Spleen (tissue), 11 donors: ENCODE measurements at regions not wholly inside any gene's neighbourhood (a gene's known extent, or its start where the extent isn't known, plus 50 kb on each side); places are given as distances from the start of the nearest gene placed in this dataset.

Experiments
- DNase-seq: peaks from one replicate; pipeline ENCODE4 v3.0.0-alpha.2; 2020
- H3K27ac ChIP-seq, 8 donors: fragments of 200-600 bp; sonication (generic) in 7 of 8; 1 replicate in 4 of 8; 2 replicates in 4 of 8; pipeline versions ENCODE4 v1.5.0 to v1.8.0; 2016 to 2021; ENCODE audit warnings: inconsistent platforms in 4 of 8, mild to moderate bottlenecking in 4 of 8, moderate library complexity in 1 of 8
- H3K27me3 ChIP-seq, 7 donors: fragments of 200-600 bp; sonication (generic) in 6 of 7; replicated peaks in 1 of 7; 1 replicate in 4 of 7; 2 replicates in 3 of 7; pipeline versions ENCODE4 v1.5.0 to v1.8.0; 2016 to 2021; ENCODE audit warnings: inconsistent platforms in 3 of 7, mild to moderate bottlenecking in 1 of 7
- H3K36me3 ChIP-seq, 6 donors: fragments of 200-600 bp; sonication (generic) in 5 of 6; 1 replicate in 4 of 6; 2 replicates in 2 of 6; pipeline versions ENCODE4 v1.5.0 to v1.8.0; 2016 to 2021; ENCODE audit warnings: inconsistent platforms in 2 of 6
- H3K4me1 ChIP-seq, 6 donors: fragments of 200-600 bp; sonication (generic) in 5 of 6; 1 replicate in 3 of 6; 2 replicates in 3 of 6; pipeline versions ENCODE4 v1.5.0 to v1.8.0; 2016 to 2021; ENCODE audit warnings: inconsistent platforms in 3 of 6
- H3K4me3 ChIP-seq, 8 donors: fragments of 200-600 bp; sonication (generic) in 7 of 8; 1 replicate in 4 of 8; 2 replicates in 4 of 8; pipeline versions ENCODE4 v1.5.0 to v1.8.0; 2016 to 2021; ENCODE audit warnings: inconsistent platforms in 4 of 8, mild to moderate bottlenecking in 4 of 8, moderate library complexity in 2 of 8
- H3K9me3 ChIP-seq, 8 donors: fragments of 200-600 bp; sonication (generic) in 7 of 8; 1 replicate in 4 of 8; 2 replicates in 4 of 8; pipeline versions ENCODE4 v1.5.0 to v1.8.0; 2016 to 2021; ENCODE audit warnings: inconsistent platforms in 4 of 8
- CTCF ChIP-seq, 11 experiments: fragments of 200-600 bp in 7 of 11; fragments of 450-650 bp in 4 of 11; sonication (generic) in 4 of 11; IDR thresholded peaks in 8 of 11; conservative IDR thresholded peaks in 3 of 11; 1 replicate in 7 of 11; 2 replicates in 4 of 11; pipeline versions ENCODE4 v1.4.0 to v1.8.0; 2016 to 2021; ENCODE audit warnings: antibody characterized with exemption in 11 of 11, inconsistent platforms in 4 of 11, mild to moderate bottlenecking in 1 of 11
- POLR2A ChIP-seq, 3 donors: fragments of 450-650 bp; IDR thresholded peaks; one replicate each; pipeline ENCODE4 v1.5.1; 2017; ENCODE audit warnings: antibody characterized with exemption in 3 of 3, mild to moderate bottlenecking in 1 of 3
- POLR2AphosphoS5 ChIP-seq, 3 donors: sonication (generic); formaldehyde crosslinking; IDR thresholded peaks; one replicate each; pipeline ENCODE4 v1.5.1; 2017; ENCODE audit warnings: antibody characterized with exemption in 3 of 3
- WGBS, 5 donors: extraction: QIAGEN DNeasy Blood & Tissue Kit in 3 of 5; methylation state at CpG; one replicate each; pipeline versions ENCODE4 v1.1.5 to v1.1.7; 2013 to 2018; 5-methylcytosine and 5-hydroxymethylcytosine counted together
- intact Hi-C: fragments of 100-400 bp; cut with DNase I; formaldehyde crosslinking; loops from one replicate; pipeline ENCODE4 v1.15.0; 2023; ENCODE audit warnings: low total_unique reads
- donor health status: healthy with polysubstance abuse.
- donor health status: DM: no; HTN: no; CAD: no; lungs with moderate emphysema.
- donor health status: DM: no; HTN: no; CAD: no.
- donor health status: Bipolar disorder and iron deficiency.
- donor health status: healthy.
- donor health status: DM: no; HTN: no; CAD: no.
- donor health status: DM: yes; HTN: yes; CAD: no.

GRCh38 chr18:1103537-1103936 lies 198.9 kb downstream of the ADCYAP1 start:
- Histone ChIP-seq H3K9me3 (peaks cover 0 to 15% (median under 1%) of the 10 kb centered on the region in 8 donors), H3K4me3 (no peak overlapping the region), H3K27ac (no peak overlapping the region), H3K27me3 (no peaks in the 10 kb centered on the region), H3K36me3 (no peaks in the 10 kb centered on the region), H3K4me1 (no peaks in the 10 kb centered on the region)
- intact Hi-C loops, result no loop called here
- no peak for TF ChIP-seq POLR2AphosphoS5 (IDR thresholded peaks at IDR 0.05)
- TF ChIP-seq POLR2A (IDR thresholded peaks at IDR 0.05), result no peak
- no peak for TF ChIP-seq CTCF (IDR thresholded peaks at IDR 0.05 in 8 of 11, conservative IDR thresholded peaks at IDR 0.05 in 3 of 11)
- 44 to 62% (median 58%) methylated on average over 2 of the region's 2 CpGs for WGBS, 5 donors
- no peak for DNase-seq

- TF ChIP-seq POLR2A (IDR thresholded peaks at IDR 0.05) (no peak), POLR2AphosphoS5 (IDR thresholded peaks at IDR 0.05) (no peak), CTCF (IDR thresholded peaks at IDR 0.05 in 8 of 11, conservative IDR thresholded peaks at IDR 0.05 in 3 of 11) (no peak)
- Histone ChIP-seq H3K36me3 (no peaks in the 10 kb centered on the region), H3K4me1 (no peaks in the 10 kb centered on the region), H3K9me3 (peaks cover 0 to 8% (median 0%) of the 10 kb centered on the region in 8 donors), H3K27ac (no peak overlapping the region), H3K27me3 (no peaks in the 10 kb centered on the region), H3K4me3 (no peak overlapping the region)
- 54 to 64% (median 62%) methylated on average over 4 of the region's 4 CpGs for whole genome bisulfite sequencing, 5 donors
- intact Hi-C loops, result no loop called here
- DNase-seq, result no peak
These were observed 199.7 kb downstream of the ADCYAP1 start for GRCh38 chr18:1104181-1104881.

- H3K27ac ChIP-seq, result no peak overlapping the region
- TF ChIP-seq CTCF (IDR thresholded peaks at IDR 0.05 in 8 of 11, conservative IDR thresholded peaks at IDR 0.05 in 3 of 11), result no peak
- TF ChIP-seq POLR2A (IDR thresholded peaks at IDR 0.05), result no peak
- TF ChIP-seq POLR2AphosphoS5 (IDR thresholded peaks at IDR 0.05), result no peak
- DNase-seq, result no peak
- peaks cover 0 to 6% (median 0%) of the 10 kb centered on the region in 8 donors for H3K9me3 ChIP-seq
- no peaks in the 10 kb centered on the region for H3K27me3 ChIP-seq
- no peaks in the 10 kb centered on the region for H3K36me3 ChIP-seq
- WGBS, 5 donors, result 82 to 93% (median 87%) methylated on average over 2 of the region's 2 CpGs
- H3K4me3 ChIP-seq, result no peak overlapping the region
- intact Hi-C loops, result no loop called here
- no peaks in the 10 kb centered on the region for H3K4me1 ChIP-seq
These were observed 219.8 kb downstream of the ADCYAP1 start for GRCh38 chr18:1124495-1124894.

GRCh38 chr18:1133541-1133940 lies 228.9 kb downstream of the ADCYAP1 start:
- Histone ChIP-seq H3K9me3 (peaks cover 0 to 21% (median 9%) of the 10 kb centered on the region in 8 donors), H3K27ac (no peak overlapping the region), H3K36me3 (no peaks in the 10 kb centered on the region), H3K27me3 (no peaks in the 10 kb centered on the region), H3K4me3 (no peak overlapping the region), H3K4me1 (no peaks in the 10 kb centered on the region)
- no peak for DNase-seq
- intact Hi-C loops, result no loop called here
- 50 to 65% (median 62%) methylated on average over 2 of the region's 2 CpGs for WGBS, 5 donors
- no peak for TF ChIP-seq POLR2AphosphoS5 (IDR thresholded peaks at IDR 0.05)
- no peak for TF ChIP-seq POLR2A (IDR thresholded peaks at IDR 0.05)
- TF ChIP-seq CTCF (IDR thresholded peaks at IDR 0.05 in 8 of 11, conservative IDR thresholded peaks at IDR 0.05 in 3 of 11), result no peak
